ENCODE measurements at regions not wholly inside any gene's neighbourhood (a gene's known extent, or its start where the extent isn't known, plus 50 kb on each side); places are given as distances from the start of the nearest gene placed in this dataset.

GRCh38 chr12:115749071-115749841 is 528.2 kb downstream of the MED13L start:
- 80% methylated on average over 8 of the region's 8 CpGs for WGBS
- Histone ChIP-seq H3K4me1 (ENCODE audit: control insufficient read depth in 4 of 4, insufficient read depth in 4 of 4, low read length in 3 of 4) (no peaks in the 10 kb centered on the region), H3K9me3 (ENCODE audit: control insufficient read depth in 4 of 4, low read length in 3 of 4) (peaks cover 0 to 1% (median 0%) of the 10 kb centered on the region in 4 donors), H3K9ac (ENCODE audit: low read depth in 1 of 2, low read length in 2 of 2) (no peak overlapping the region), H3K27ac (ENCODE audit: low read depth in 1 of 2, low read length in 2 of 2) (no peak overlapping the region), H3K4me3 (ENCODE audit: low read depth in 1 of 3, low read length in 3 of 3) (no peak overlapping the region), H3K27me3 (ENCODE audit: control insufficient read depth in 4 of 4, insufficient read depth in 4 of 4, low read length in 3 of 4) (peaks cover 0 to 2% (median 0%) of the 10 kb centered on the region in 4 donors), H3K36me3 (ENCODE audit: control insufficient read depth in 4 of 4, insufficient read depth in 3 of 4, low read depth in 1 of 4, low read length in 3 of 4) (no peaks in the 10 kb centered on the region)
- DNase-seq (ENCODE audit: low spot score): no peak
- no peak for TF ChIP-seq HNF4G (IDR thresholded peaks at IDR 0.05)
- no peak for TF ChIP-seq YY1 (IDR thresholded peaks at IDR 0.05)
- no peak for TF ChIP-seq GABPA (IDR thresholded peaks at IDR 0.05 in 1 of 2, conservative IDR thresholded peaks at IDR 0.05 in 1 of 2)
- no peak for TF ChIP-seq ZBTB33 (IDR thresholded peaks at IDR 0.05)
- TF ChIP-seq JUND (IDR thresholded peaks at IDR 0.05): no peak
- no peak for TF ChIP-seq REST (IDR thresholded peaks at IDR 0.05)
- no peak for TF ChIP-seq EGR1 (IDR thresholded peaks at IDR 0.05; ENCODE audit: low read depth in 2 of 2)
- TF ChIP-seq NR2F2 (IDR thresholded peaks at IDR 0.05): no peak
- no peak for TF ChIP-seq RAD21 (IDR thresholded peaks at IDR 0.05)
- TF ChIP-seq MAX (IDR thresholded peaks at IDR 0.05): no peak
- TF ChIP-seq FOXA1 (IDR thresholded peaks at IDR 0.05): no peak
- no peak for TF ChIP-seq ATF3 (IDR thresholded peaks at IDR 0.05)
- no peak for TF ChIP-seq CTCF (IDR thresholded peaks at IDR 0.05; ENCODE audit: low read depth, low read length, missing input control)
- no peak for TF ChIP-seq TAF1 (conservative IDR thresholded peaks at IDR 0.05)
- TF ChIP-seq FOXA2 (IDR thresholded peaks at IDR 0.05): no peak
- TF ChIP-seq RXRA (IDR thresholded peaks at IDR 0.05): no peak
- no peak for TF ChIP-seq HNF4A (conservative IDR thresholded peaks at IDR 0.05)

All from liver (tissue), 8 donors.